Activated naive CD8-positive, alpha-beta T cell (primary cell): ENCODE measurements at regions not wholly inside any gene's neighbourhood (a gene's known extent, or its start where the extent isn't known, plus 50 kb on each side); places are given as distances from the start of the nearest gene placed in this dataset.
"Not testable (repeated sequence)": the region's sequence is repeated elsewhere in the genome, so short reads cannot be mapped to it uniquely, and the experiment has no call there.

Experiments used
- H3K27ac Mint-ChIP-seq: one replicate; pipeline ENCODE4 v1.8.0; 2021; ENCODE audit warnings: mixed read lengths
- H3K27me3 Mint-ChIP-seq: one replicate; pipeline ENCODE4 v1.8.0; 2021; ENCODE audit warnings: mixed read lengths
- H3K36me3 Mint-ChIP-seq: one replicate; pipeline ENCODE4 v1.8.0; 2021; ENCODE audit warnings: mixed read lengths
- H3K4me1 Mint-ChIP-seq: one replicate; pipeline ENCODE4 v1.8.0; 2021; ENCODE audit warnings: low read depth, mixed read lengths
- H3K4me3 Mint-ChIP-seq: one replicate; pipeline ENCODE4 v1.8.0; 2021; ENCODE audit warnings: mild to moderate bottlenecking, mixed read lengths
- H3K9me3 Mint-ChIP-seq: one replicate; pipeline ENCODE4 v1.8.0; 2021; ENCODE audit warnings: low read depth, mixed read lengths

GRCh38 chrY:7415157-7415633 is 503.6 kb upstream of the AMELY start:
- H3K4me1 Mint-ChIP-seq = no peaks in the 10 kb centered on the region
- no peaks in the 10 kb centered on the region for H3K27me3 Mint-ChIP-seq
- peaks cover 5% of the 10 kb centered on the region for H3K9me3 Mint-ChIP-seq
- H3K36me3 Mint-ChIP-seq = no peaks in the 10 kb centered on the region
- no peak overlapping the region for H3K4me3 Mint-ChIP-seq
- no peak overlapping the region for H3K27ac Mint-ChIP-seq

- H3K36me3 Mint-ChIP-seq = peaks cover 13% of the 10 kb centered on the region
- no peak overlapping the region for H3K4me3 Mint-ChIP-seq
- no peaks in the 10 kb centered on the region for H3K27me3 Mint-ChIP-seq
- no peaks in the 10 kb centered on the region for H3K4me1 Mint-ChIP-seq
- H3K9me3 Mint-ChIP-seq = peaks cover 9% of the 10 kb centered on the region
- H3K27ac Mint-ChIP-seq = no peak overlapping the region
Observed at GRCh38 chrY:7390056-7390455, 478.5 kb upstream of the AMELY start.

GRCh38 chrY:7382988-7383387 is 471.4 kb upstream of the AMELY start:
- no peaks in the 10 kb centered on the region for H3K27me3 Mint-ChIP-seq
- H3K36me3 Mint-ChIP-seq = peaks cover 10% of the 10 kb centered on the region
- peaks cover 3% of the 10 kb centered on the region for H3K9me3 Mint-ChIP-seq
- no peak overlapping the region for H3K4me3 Mint-ChIP-seq
- peaks cover 10% of the 10 kb centered on the region for H3K4me1 Mint-ChIP-seq
- H3K27ac Mint-ChIP-seq = no peak overlapping the region

- H3K27ac Mint-ChIP-seq = peak overlapping the region; percentile 58
Observed at GRCh38 chrY:7377091-7377490, 465.5 kb upstream of the AMELY start.

GRCh38 chrY:7374485-7374884 is 462.9 kb upstream of the AMELY start:
- H3K9me3 Mint-ChIP-seq, H3K27ac Mint-ChIP-seq, H3K4me1 Mint-ChIP-seq, H3K4me3 Mint-ChIP-seq, H3K27me3 Mint-ChIP-seq, H3K36me3 Mint-ChIP-seq: not testable (repeated sequence)

More at GRCh38 chrY:7377091-7377490, 465.5 kb upstream of the AMELY start:
- H3K4me1 Mint-ChIP-seq = peaks cover 2% of the 10 kb centered on the region
- H3K36me3 Mint-ChIP-seq = no peaks in the 10 kb centered on the region
- no peaks in the 10 kb centered on the region for H3K9me3 Mint-ChIP-seq
- no peaks in the 10 kb centered on the region for H3K27me3 Mint-ChIP-seq
- H3K4me3 Mint-ChIP-seq = no peak overlapping the region

- H3K27me3 Mint-ChIP-seq, H3K36me3 Mint-ChIP-seq, H3K27ac Mint-ChIP-seq, H3K4me1 Mint-ChIP-seq, H3K9me3 Mint-ChIP-seq, H3K4me3 Mint-ChIP-seq: not testable (repeated sequence)
Observed at GRCh38 chrY:7371953-7372352, 460.4 kb upstream of the AMELY start.

GRCh38 chrY:7371026-7371425 is 459.5 kb upstream of the AMELY start:
- not testable (repeated sequence) for H3K4me1 Mint-ChIP-seq, H3K27ac Mint-ChIP-seq, H3K36me3 Mint-ChIP-seq, H3K4me3 Mint-ChIP-seq, H3K9me3 Mint-ChIP-seq, H3K27me3 Mint-ChIP-seq

GRCh38 chrY:7359520-7359919 is 448.0 kb upstream of the AMELY start:
- Mint-ChIP-seq H3K27ac (no peak overlapping the region), H3K4me1 (peaks cover 11% of the 10 kb centered on the region), H3K27me3 (no peaks in the 10 kb centered on the region), H3K9me3 (no peaks in the 10 kb centered on the region), H3K4me3 (no peak overlapping the region), H3K36me3 (peaks cover 3% of the 10 kb centered on the region)

- H3K27me3 Mint-ChIP-seq = no peaks in the 10 kb centered on the region
- peaks cover 7% of the 10 kb centered on the region for H3K4me1 Mint-ChIP-seq
- H3K27ac Mint-ChIP-seq = no peak overlapping the region
- H3K4me3 Mint-ChIP-seq = no peak overlapping the region
- H3K36me3 Mint-ChIP-seq = peaks cover 6% of the 10 kb centered on the region
- H3K9me3 Mint-ChIP-seq = no peaks in the 10 kb centered on the region
Observed at GRCh38 chrY:7358103-7358752, 446.7 kb upstream of the AMELY start.

GRCh38 chrY:7355891-7356290 is 444.3 kb upstream of the AMELY start:
- not testable (repeated sequence) for H3K27ac Mint-ChIP-seq, H3K4me1 Mint-ChIP-seq, H3K36me3 Mint-ChIP-seq, H3K27me3 Mint-ChIP-seq, H3K9me3 Mint-ChIP-seq, H3K4me3 Mint-ChIP-seq

GRCh38 chrY:7344661-7345060 is 433.1 kb upstream of the AMELY start:
- H3K36me3 Mint-ChIP-seq = peaks cover 4% of the 10 kb centered on the region

GRCh38 chrY:7343261-7343660 is 431.7 kb upstream of the AMELY start:
- H3K4me3 Mint-ChIP-seq = no peak overlapping the region

More at GRCh38 chrY:7344661-7345060, 433.1 kb upstream of the AMELY start:
- Mint-ChIP-seq H3K9me3 (no peaks in the 10 kb centered on the region), H3K4me3 (no peak overlapping the region), H3K4me1 (peaks cover 37% of the 10 kb centered on the region), H3K27me3 (no peaks in the 10 kb centered on the region), H3K27ac (no peak overlapping the region)

GRCh38 chrY:7342732-7343131 is 431.2 kb upstream of the AMELY start:
- H3K9me3 Mint-ChIP-seq, H3K27me3 Mint-ChIP-seq, H3K4me3 Mint-ChIP-seq, H3K36me3 Mint-ChIP-seq: not testable (repeated sequence)
- Mint-ChIP-seq H3K4me1 (peaks cover 55% of the 10 kb centered on the region), H3K27ac (peak overlapping the region; percentile 86)

More at GRCh38 chrY:7343261-7343660, 431.7 kb upstream of the AMELY start:
- H3K36me3 Mint-ChIP-seq = peaks cover 6% of the 10 kb centered on the region
- no peaks in the 10 kb centered on the region for H3K9me3 Mint-ChIP-seq
- peaks cover 49% of the 10 kb centered on the region for H3K4me1 Mint-ChIP-seq
- H3K27me3 Mint-ChIP-seq = no peaks in the 10 kb centered on the region
- peak overlapping the region; percentile 86 for H3K27ac Mint-ChIP-seq

GRCh38 chrY:7339391-7340087 is 428.0 kb upstream of the AMELY start:
- Mint-ChIP-seq H3K9me3 (no peaks in the 10 kb centered on the region), H3K27me3 (no peaks in the 10 kb centered on the region), H3K27ac (peak overlapping the region; percentile 87), H3K4me1 (peaks cover 71% of the 10 kb centered on the region), H3K4me3 (peak overlapping the region; percentile 59), H3K36me3 (peaks cover 12% of the 10 kb centered on the region)

- peak overlapping the region; percentile 42 for H3K4me3 Mint-ChIP-seq
- H3K27me3 Mint-ChIP-seq = no peaks in the 10 kb centered on the region
- peak overlapping the region; percentile 87 for H3K27ac Mint-ChIP-seq
- peaks cover 67% of the 10 kb centered on the region for H3K4me1 Mint-ChIP-seq
- H3K36me3 Mint-ChIP-seq = peaks cover 8% of the 10 kb centered on the region
- no peaks in the 10 kb centered on the region for H3K9me3 Mint-ChIP-seq
Observed at GRCh38 chrY:7336023-7336873, 424.7 kb upstream of the AMELY start.
